ENCODE measurements at regions not wholly inside any gene's neighbourhood (a gene's known extent, or its start where the extent isn't known, plus 50 kb on each side); places are given as distances from the start of the nearest gene placed in this dataset.

GRCh38 chr3:35070088-35070487 is 569.2 kb upstream of the ARPP21 start:
- TF ChIP-seq CTCF (conservative IDR thresholded peaks at IDR 0.05) (no peak), ZFX (IDR thresholded peaks at IDR 0.05) (no peak)
- H3K27ac ChIP-seq: no peak overlapping the region

- no peak for TF ChIP-seq CTCF (conservative IDR thresholded peaks at IDR 0.05)
- no peak for TF ChIP-seq ZFX (IDR thresholded peaks at IDR 0.05)
- no peak overlapping the region for H3K27ac ChIP-seq
These were observed 567.6 kb upstream of the ARPP21 start for GRCh38 chr3:35071772-35072171.

- TF ChIP-seq CTCF (conservative IDR thresholded peaks at IDR 0.05) (no peak), ZFX (IDR thresholded peaks at IDR 0.05) (no peak)
- H3K27ac ChIP-seq: no peak overlapping the region
These were observed 560.5 kb upstream of the ARPP21 start for GRCh38 chr3:35078780-35079179.

GRCh38 chr3:35079403-35079802 is 559.9 kb upstream of the ARPP21 start:
- H3K27ac ChIP-seq: no peak overlapping the region
- TF ChIP-seq CTCF (conservative IDR thresholded peaks at IDR 0.05) (no peak), ZFX (IDR thresholded peaks at IDR 0.05) (no peak)

GRCh38 chr3:35081899-35082298 is 557.4 kb upstream of the ARPP21 start:
- TF ChIP-seq CTCF (conservative IDR thresholded peaks at IDR 0.05) (no peak), ZFX (IDR thresholded peaks at IDR 0.05) (no peak)

GRCh38 chr3:35088943-35089342 is 550.4 kb upstream of the ARPP21 start:
- TF ChIP-seq CTCF (conservative IDR thresholded peaks at IDR 0.05): no peak
- no peak for TF ChIP-seq ZFX (IDR thresholded peaks at IDR 0.05)
- no peak overlapping the region for H3K27ac ChIP-seq

More at GRCh38 chr3:35081899-35082298, 557.4 kb upstream of the ARPP21 start:
- no peak overlapping the region for H3K27ac ChIP-seq

- H3K27ac ChIP-seq: no peak overlapping the region
- no peak for TF ChIP-seq ZFX (IDR thresholded peaks at IDR 0.05)
- no peak for TF ChIP-seq CTCF (conservative IDR thresholded peaks at IDR 0.05)
These were observed 524.6 kb upstream of the ARPP21 start for GRCh38 chr3:35114686-35115085.
